ENCODE measurements at regions not wholly inside any gene's neighbourhood (a gene's known extent, or its start where the extent isn't known, plus 50 kb on each side); places are given as distances from the start of the nearest gene placed in this dataset.
A peak's percentile ranks its signal among the peaks of the same experiment; 100 is the strongest.
"Not testable (repeated sequence)": the region's sequence is repeated elsewhere in the genome, so short reads cannot be mapped to it uniquely, and the experiment has no call there.

DNA sequence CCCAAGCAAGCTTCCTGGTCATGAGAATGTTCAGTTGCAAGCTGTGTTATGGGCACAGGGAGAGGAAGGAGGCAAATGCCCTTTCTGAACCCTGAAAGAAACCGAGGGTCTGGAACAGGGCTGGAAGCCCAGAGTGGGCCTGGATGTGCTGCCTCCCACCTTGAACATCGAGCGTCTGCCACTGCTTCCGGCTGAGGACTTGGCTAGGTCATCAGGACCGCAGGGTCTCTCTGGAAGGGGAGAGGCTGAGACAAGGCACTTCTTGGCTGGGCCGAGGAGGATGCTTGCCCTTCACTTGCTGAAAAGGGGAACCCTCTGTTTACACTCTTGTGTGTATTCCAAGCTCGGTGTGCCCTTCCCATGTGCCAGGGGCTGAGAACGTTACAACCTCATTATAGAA, 168.0 kb upstream of the C1orf174 start:
- no peak for DNase-seq

DNA sequence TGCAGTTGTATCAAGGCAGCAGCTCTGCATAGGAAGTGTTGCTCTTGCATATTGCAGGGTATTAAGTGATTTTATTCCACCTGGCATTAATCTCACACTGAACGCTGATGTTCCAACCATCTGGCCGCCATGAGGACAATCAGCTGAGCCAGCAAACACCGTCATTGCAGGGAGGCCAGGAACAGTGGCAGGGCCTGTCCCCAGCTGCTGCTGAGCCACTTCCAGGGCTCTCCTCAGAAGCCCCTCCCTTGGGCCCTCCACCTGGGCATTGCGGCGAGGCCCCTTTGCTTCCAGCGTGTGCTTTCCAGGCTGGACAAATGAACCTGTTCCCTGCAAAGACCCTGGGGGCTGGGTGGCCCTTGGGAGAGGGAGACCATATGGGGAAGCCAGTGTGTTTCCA, 171.6 kb upstream of the C1orf174 start:
- peak; percentile 94 for DNase-seq

DNA sequence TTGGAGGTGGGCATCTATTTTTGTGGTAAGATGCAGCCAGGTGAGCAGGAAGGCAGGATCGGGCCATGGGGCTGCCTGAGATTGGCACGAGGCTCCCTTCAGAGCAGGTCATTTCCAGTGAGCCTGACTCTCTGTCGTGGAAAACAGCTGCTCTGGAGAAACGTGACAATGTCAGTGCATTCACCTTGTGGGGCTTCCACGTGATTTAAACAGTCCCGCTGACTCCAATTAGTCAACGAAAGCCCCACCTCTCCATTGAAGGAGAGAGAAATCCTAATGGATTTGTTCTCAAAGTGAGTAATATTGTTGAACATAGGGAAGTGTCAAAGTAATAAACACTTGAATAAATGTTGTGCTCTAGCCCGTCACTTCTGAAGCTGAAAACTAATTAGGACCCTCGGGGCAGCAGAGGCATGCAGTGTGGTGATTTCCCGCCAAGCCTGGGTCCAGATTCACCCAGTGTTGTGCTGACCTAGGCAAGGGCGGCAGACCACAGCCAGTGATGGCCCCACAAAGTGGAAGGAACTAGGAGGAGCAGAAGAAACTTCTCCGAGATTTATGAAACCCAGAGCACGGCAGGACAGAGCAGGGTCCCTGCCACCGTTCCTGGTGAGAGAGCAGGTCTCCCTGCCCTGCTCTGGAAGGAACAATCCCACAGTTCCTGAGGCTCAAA, 172.5 kb upstream of the C1orf174 start:
- DNase-seq: no peak

DNA sequence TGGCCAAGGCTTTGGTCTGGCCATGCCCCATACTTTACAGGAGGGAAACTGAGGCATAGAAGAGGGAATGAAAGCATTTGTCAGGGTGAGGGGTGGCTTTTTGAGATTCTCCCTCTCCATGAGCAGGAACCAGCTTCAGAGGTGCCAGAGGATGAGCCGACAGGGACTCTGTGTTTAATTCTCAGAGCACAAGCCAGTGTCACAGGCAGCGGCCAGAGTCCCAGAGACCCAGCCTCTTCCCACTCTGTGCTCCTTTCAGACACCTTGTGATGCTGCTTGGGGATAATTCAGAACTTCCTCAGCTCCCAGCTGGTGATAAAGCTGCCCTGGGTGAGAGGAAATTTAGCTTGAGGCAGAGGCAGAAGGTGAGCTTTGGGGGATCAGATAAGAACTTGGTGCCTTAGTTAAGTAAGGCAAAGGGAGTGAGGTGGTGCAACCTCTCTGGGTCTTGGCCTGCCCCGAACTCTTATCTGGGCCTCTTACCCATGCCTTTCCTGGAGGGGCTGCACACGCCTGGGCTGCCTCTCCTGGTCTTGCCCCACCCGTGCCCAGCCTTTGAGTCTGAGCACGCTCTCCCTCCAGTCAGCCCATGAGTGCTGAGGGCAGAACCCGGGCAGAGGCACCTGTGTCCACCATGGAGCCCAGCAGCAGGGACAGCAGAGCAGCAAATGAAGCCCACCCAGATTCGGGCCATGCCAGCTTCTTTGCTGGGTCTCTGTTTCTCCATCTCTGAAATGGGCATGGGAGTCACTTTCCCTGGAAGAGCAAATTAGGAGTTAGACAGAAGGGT, 175.6 kb upstream of the C1orf174 start:
- no peak for DNase-seq

DNA sequence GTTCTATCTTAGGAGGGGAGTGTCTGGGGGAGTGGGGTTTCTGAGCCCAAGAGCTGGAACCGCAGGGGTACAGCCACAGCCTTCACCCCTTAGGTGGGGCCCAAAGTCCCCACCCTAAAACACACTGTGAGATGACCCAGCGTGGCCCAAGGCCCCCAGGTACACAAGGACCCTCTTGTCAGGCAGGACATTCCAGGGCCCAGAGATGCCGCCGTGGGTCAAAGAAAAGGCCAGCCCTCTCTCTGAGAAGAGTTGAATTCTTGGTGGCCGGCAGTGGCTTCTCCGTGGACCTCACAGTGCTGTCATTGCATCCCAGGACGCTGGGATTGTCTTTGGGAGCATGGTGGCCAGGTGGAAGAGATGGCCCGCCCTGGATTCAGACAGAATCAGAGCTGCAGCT, 176.3 kb upstream of the C1orf174 start:
- no peak for DNase-seq

DNA sequence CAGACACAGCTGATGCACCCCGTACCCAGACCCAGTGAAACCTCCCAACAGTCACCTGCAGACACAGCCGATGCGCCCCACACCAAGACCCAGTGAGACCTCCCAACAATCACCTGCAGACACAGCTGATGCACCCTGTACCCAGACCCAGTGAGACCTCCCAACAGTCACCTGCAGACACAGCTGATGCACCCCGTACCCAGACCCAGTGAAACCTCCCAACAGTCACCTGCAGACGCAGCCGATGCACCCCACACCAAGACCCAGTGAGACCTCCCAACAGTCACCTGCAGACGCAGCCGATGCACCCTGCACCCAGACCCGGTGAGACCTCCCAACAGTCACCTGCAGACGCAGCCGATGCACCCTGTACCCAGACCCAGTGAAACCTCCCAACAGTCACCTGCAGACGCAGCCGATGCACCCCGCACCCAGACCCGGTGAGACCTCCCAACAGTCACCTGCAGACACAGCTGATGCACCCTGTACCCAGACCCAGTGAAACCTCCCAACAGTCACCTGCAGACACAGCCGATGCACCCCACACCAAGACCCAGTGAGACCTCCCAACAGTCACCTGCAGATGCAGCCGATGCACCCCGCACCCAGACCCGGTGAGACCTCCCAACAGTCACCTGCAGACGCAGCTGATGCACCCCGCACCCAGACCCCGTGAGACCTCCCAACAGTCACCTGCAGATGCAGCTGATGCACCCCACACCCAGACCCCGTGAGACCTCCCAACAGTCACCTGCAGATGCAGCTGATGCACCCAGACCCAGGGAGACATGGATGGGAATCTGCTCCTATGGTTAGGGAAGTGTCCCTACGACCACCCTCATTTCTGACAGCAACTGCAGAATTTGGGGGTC, 178.3 kb upstream of the C1orf174 start:
- DNase-seq: not testable (repeated sequence)

DNA sequence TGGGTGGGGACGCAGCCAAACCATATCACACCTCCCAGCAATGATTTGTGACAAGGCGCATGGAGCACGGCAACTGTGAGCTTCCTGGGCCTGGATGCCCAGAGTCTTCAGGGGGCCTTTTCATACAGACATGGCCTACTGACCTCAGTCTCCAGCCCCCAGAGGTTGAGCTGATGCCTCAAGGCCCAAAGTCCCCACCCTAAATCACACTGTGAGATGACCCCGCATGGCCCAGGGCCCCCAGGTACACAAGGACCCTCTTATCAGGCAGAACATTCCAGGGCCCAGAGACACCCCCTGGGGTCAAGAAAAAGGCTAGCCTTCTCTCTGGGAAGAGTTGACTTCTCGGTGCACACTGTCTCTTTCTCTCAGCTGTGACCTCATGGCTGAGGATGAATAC, 179.7 kb upstream of the C1orf174 start:
- DNase-seq: no peak

DNA sequence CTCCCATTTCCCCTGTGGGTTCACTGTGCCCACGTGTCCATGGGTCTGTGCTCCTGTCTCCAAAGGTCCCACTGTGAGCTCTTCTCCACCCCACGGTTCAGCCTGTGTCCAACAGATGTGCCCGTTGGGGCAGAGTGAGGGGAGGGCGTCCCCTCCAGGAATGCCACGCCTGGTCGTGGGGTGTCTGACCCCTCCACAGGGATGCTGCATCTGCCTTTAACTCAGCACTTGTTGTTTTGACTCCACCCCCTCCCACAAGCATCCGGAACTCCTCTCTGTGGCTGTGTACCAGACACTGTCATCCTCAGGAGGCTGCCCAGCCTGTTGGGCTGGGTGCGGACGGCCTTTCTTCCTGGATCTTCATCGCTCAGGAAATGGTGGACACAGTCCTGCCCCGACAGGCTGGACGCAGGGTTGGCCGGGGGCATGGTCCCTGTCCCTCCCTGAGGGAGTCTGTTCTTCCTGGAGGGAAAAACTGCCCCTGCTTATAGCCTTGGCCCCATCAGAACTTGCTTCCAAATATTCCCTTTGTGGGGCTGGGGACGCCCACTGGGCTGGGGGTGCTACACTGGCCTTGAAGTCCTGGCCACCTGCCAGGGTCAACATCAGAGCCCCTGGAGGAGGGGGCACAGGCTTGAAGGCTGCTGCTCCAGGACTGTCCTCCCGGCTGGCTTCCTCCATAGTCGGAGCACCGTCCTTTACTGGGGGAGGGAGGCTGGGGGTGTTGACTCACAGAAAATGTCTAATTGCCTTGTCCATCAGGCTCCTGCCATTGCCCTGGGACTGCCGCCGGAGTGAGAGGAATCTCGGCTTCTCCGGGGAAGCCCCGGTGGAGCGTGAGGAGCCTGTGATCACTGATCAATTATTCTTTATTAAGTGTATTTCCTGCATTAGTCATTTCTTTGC, 182.0 kb upstream of the C1orf174 start:
- DNase-seq: no peak

DNA sequence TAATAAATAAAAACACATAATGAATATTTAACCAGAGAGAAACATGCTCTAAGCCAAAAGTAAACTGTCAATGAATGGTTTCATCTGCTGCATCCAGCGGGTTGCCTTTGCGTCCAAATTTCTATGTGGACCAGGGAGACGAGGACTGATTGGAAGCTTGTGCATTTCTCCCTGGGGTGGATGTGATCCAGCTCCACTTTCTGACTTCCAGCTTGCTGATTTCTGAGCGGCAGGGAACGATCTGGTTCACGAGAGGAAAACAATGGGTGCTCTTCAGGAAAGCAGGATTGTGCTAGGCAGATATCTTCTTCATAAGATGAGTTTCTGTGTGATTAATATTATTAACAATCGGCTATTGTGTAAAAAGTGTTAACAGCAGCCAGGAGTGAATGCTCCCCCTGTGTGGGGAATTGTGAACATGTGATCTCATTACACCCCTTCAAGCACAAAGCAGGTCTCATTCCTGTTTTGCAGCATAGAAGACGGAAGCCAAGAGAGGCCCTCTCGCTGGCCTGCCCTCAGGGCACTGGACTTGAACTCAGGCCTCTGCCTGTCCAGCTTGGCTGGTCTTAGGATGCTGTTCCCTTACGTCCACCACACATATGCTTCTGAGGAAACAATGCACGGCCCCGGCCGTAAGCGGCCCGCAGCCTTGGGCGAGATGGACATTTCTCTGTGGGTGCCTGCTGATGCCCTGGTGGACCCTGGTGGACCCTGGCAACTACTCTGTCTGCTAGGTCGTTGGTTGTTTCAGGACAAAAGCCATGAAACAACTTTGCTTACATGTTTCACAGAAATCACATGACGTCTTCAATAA, 183.4 kb upstream of the C1orf174 start:
- DNase-seq: no peak

DNA sequence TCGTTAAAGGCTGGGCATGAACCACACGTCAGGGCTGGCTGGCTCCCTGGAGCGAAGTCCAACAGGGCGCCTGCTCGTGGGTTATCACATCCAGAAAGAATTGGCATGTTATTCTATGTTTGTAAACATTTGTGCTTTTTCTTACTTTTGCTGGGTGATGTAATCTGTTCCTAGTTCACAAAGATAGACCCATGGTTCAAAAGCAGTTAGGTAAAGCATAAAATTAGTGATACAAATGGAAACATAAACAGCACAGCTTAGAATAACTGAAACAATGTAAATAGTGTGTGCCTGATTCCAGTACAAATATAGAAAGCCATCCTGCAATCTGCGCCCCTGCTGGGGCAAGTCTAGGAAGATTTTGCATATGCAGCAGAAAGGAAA, 184.0 kb upstream of the C1orf174 start:
- DNase-seq: no peak

DNA sequence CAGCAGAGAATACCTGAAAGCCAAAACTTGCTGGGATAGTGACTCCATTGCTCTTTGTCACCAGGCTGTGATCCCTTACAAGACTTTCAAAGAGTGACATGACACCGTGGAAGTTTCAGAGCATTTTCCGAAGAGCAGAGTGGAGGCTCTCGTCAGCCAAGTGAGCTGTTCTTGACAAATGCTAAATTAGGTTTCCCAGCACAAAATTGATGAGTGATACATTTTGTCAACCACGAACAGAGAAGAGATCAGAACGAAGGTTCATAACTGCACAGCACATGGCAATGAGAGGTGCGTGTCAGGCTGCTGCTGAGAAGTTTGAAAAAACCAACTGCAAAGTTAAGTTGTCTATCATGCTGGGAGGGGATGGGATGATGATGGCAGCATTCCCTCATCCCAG, 184.4 kb upstream of the C1orf174 start:
- DNase-seq: no peak

DNA sequence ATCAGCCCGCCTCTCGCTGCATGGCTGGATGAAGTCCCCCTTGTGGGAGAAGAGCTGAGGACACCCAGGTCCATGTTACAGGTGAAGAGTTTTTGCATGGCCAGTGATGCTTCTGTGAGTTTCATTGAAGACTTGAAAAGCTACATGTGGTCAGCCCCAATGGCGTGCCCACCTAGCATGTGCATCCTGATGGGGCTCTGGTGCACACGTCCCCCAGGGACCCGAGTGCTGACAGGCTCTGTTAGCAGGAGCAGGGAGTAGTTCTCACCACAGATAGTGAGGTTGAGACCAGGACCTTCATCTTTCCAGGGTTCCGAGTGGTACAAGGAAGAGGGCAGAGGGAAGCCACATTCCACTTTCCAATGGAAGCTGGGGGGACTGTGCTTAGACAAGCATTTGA, 184.8 kb upstream of the C1orf174 start:
- no peak for DNase-seq

DNA sequence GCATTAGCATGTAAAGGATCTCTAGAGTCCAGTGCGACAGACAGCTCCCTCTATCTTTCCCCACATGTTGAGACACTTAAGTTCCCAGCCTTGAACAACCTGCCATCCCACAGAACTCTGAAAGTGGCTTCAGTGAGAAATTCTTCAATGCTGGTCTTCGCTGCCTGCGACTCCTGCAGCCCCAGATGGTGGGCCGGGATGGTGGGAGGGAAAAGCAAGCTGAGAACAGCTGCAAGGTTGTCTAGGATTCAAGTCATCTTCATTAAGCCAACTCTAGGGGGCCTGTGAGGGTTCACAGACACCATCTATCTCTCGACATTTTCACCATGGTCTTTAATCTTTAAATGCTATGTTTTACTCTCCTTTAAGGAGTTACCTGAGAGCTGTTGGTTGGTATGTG, 185.5 kb upstream of the C1orf174 start:
- no peak for DNase-seq

DNA sequence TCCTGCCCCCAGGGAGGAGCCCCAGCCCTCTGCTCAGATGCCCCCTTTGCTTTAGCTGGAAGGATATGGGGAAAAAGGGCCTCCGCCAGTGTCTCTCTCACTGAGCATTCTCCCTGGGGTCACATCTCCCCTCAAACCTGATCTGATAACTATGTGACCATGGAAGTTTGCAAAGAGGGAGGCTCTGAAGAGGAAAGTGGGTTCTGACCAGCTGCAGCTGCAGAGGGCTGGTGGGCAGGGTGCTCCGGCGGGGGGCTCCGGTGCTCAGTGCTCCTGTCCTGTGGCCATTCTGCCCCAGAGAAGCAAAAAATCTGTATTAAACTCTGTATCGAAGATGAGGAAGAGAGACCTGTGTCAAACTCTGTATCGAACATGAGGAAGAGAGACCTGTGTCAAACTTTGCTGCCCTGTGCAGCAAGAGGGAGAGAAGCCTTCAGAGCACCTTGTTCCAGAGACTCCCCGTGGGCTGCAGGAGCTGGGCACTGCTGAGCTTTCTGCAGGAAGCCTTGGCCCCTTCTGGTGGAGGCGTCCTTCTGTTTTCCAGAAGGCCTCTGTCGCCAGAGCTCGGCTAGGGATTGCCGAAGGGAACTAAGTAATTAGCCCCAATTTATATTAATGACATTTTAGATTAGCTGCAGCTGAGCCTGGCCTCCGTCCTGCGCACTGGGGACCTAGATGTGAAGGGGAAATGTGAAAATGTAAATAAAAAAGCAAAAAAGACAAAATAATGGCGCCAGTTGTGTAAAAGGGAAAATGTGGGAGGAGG, 186.2 kb upstream of the C1orf174 start:
- DNase-seq: no peak

DNA sequence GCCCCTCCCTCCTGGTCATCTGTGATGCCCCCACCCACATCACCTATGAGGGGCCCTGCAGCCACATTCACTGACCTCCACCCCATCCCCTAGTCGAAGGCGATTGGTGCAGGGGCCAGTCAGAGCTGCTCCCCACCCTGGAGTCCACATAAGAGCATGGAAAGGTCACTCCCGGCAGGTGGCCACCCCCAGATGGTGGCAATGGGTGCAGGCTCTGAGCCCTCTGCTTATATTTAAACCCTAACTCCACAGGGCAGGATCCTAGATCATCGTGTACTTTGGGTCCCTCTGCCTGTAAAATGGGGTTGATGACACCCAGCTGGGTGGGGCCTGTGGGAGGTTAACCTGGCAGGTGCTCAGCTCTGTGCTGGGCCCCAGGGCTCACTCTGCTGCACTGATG, 186.8 kb upstream of the C1orf174 start:
- no peak for DNase-seq

DNA sequence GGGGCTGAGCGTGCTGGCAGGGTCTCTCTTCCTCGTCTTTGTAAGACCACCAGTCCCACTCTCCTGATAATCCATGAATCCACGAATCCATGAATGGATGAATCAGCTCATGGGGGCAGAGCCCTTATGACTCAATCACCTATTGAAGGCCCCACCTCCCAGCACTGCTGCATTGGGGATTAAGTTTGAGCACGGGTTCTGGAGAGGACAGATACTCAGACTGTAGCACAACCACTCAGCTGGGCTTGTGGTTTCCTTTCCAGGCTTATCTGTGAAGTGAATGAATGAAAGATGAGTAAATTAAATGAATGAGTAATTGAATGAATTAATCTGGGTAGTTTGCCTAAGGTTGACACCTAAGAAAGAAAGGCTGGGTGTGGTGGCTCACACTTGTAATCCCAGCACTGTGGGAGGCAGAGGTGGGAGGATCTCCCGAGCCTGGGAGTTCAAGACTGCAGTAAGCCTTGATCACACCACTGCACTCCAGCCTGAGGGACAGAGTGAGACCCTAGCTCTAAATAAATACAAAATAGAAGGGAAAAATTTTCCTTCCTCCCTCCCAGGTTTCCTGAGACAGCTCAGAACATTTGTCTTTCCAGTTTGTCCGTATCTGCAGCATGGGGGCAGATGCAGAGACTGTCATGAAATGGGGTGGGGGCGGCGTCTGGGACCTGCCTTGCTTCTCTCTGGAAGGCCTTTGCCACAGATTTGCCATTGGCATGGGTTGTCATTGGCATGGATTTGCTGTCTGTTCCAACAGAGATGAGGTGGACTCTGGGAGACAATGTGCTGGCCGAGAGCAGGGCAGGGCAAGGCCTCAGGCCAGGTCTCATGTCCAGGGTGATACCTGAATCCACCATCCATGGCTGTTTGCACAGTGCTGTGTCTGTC, 187.7 kb upstream of the C1orf174 start:
- no peak for DNase-seq

DNA sequence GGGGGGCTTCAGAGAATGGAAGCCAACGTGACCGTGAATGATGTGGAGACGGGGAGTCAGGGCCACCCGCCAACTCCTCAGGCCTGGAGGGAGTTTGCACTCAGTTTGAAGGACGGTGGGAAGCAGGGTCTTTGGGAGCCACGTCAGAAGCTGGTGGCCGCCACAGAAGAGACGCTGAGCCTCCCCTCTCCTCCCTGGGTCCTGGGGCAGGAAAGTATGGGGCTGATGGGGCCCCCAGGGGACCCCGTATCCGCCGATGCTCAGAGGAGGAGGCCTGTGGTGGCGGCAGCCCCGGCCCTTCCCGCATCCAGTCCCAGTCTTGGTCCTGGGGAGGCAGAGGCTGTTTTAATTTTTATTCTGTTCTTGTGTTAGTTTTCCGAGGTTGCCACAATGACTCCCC, 188.6 kb upstream of the C1orf174 start:
- no peak for DNase-seq

DNA sequence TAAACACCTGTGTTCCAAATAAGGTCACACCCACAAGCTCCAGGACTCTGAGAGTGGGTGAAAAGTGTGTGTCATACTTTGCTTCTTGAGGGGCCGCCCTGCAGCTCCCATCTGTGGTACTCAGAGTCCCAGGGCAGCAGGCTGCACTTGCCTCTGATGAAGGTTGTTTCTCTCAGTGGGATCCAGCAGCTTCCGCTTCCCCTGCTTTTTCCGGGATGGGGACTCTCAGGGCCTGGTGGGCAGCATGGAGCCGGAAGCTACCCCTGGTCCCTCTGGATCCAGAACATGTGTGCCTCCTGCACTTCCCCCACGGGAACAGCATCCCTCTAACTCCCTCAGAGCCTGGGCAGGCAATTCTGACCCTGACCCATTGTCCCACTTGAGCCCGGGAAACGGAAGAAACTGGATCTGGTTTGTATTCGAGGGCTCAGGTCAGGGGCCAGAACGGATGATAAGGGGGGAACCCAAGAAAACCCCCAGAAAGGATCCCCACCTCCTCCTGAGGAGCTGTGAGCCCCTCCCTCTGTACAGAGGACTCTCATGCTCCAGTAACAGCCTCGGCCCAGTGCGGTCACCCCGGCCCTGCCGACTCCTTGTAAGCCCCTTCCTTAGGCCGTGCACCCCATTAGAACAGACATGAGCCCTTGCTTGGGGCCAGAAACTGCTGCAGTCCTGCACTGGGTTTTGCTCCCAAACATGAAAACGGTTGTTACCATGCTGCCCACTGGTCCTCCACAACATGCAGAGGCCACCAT, 189.5 kb upstream of the C1orf174 start:
- no peak for DNase-seq

DNA sequence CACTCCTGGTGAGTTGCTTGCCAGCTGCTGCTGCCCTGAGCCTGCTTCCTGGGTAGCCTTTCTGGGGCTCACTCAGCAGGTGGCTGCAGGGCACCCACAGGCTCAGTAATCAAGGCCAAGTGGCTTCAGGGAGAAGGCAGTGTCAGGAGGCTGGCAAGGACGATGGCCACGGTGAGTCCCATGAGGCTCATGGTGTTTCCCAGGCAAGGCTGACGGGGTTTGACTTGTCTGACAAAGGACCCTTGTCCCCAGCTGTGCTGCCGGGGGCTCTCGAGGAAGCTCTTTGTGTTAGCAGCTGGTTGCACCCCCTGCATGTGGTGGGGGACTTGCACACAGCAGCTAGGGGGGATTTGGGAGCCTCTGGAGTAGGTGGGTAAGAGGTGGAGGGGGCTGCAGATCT, 190.5 kb upstream of the C1orf174 start:
- no peak for DNase-seq
